Activated T-cell treated with anti-CD3 and anti-CD28 coated beads, Interleukin-2, amount 50 U/mL, for 4 hours (primary cell): ENCODE measurements at regions not wholly inside any gene's neighbourhood (a gene's known extent, or its start where the extent isn't known, plus 50 kb on each side); places are given as distances from the start of the nearest gene placed in this dataset.

Experiments used
- ATAC-seq, 2 donors: fragments of 200-7000 bp; cut with Tn5 transposase; one replicate each; pipeline ENCODE4 v1.10.0; 2021
- DNase-seq: peaks from one replicate; pipeline ENCODE4 v3.0.0-alpha.2; 2020
- H3K27me3 Mint-ChIP-seq: one replicate; pipeline ENCODE4 v1.8.0; 2021; ENCODE audit warnings: low read depth, mixed read lengths
- H3K36me3 Mint-ChIP-seq: one replicate; pipeline ENCODE4 v1.8.0; 2022; ENCODE audit warnings: mixed read lengths; ENCODE audit not compliant: insufficient read depth
- H3K4me1 Mint-ChIP-seq: one replicate; pipeline ENCODE4 v1.8.0; 2021; ENCODE audit warnings: low read depth, mixed read lengths
- H3K4me3 Mint-ChIP-seq: one replicate; pipeline ENCODE4 v1.8.0; 2021; ENCODE audit warnings: mild to moderate bottlenecking, moderate library complexity, mixed read lengths
- H3K9me3 Mint-ChIP-seq: one replicate; pipeline ENCODE4 v1.8.0; 2021; ENCODE audit warnings: mixed read lengths

DNA sequence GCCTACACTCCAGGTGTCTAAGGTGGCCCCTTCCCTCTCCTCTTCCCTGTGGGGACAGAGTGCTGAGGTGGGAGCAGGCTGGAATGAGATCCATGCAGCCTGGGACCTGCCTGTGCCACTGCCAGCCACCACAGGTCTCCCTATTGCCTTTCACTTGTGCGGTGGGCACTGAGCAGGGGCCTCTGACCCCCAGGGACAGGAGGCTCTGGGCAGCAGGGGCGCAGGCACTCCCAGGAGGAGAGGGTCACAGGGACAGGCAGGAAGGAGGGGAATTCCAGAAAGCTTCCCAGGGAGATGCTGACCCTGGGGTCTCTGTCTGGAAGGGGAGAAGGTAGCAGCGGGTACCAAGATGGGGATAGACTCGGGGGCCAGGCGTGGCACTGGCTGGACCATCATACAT lies 228.5 kb upstream of the B3GAT1 start:
- ATAC-seq: no peak
- no peaks in the 10 kb centered on the region for H3K36me3 Mint-ChIP-seq
- no peaks in the 10 kb centered on the region for H3K4me1 Mint-ChIP-seq
- H3K9me3 Mint-ChIP-seq: no peaks in the 10 kb centered on the region
- peaks cover 5% of the 10 kb centered on the region for H3K27me3 Mint-ChIP-seq
- no peak for DNase-seq
- no peak overlapping the region for H3K4me3 Mint-ChIP-seq

- Mint-ChIP-seq H3K9me3 (no peaks in the 10 kb centered on the region), H3K36me3 (no peaks in the 10 kb centered on the region), H3K27me3 (peaks cover 12% of the 10 kb centered on the region), H3K4me3 (no peak overlapping the region), H3K4me1 (no peaks in the 10 kb centered on the region)
- DNase-seq: no peak
- no peak for ATAC-seq
Observed at GRCh38 chr11:134639586-134640330, 227.7 kb upstream of the B3GAT1 start.

- ATAC-seq: no peak
- Mint-ChIP-seq H3K36me3 (no peaks in the 10 kb centered on the region), H3K9me3 (no peaks in the 10 kb centered on the region), H3K4me1 (no peaks in the 10 kb centered on the region), H3K4me3 (no peak overlapping the region), H3K27me3 (peaks cover 13% of the 10 kb centered on the region)
- DNase-seq: no peak
Observed at GRCh38 chr11:134638796-134639430, 226.9 kb upstream of the B3GAT1 start.

- no peak for ATAC-seq
- no peaks in the 10 kb centered on the region for H3K4me1 Mint-ChIP-seq
- no peaks in the 10 kb centered on the region for H3K36me3 Mint-ChIP-seq
- no peak for DNase-seq
- H3K27me3 Mint-ChIP-seq: peaks cover 13% of the 10 kb centered on the region
- no peak overlapping the region for H3K4me3 Mint-ChIP-seq
- no peaks in the 10 kb centered on the region for H3K9me3 Mint-ChIP-seq
Observed at GRCh38 chr11:134637091-134638015, 225.3 kb upstream of the B3GAT1 start.

DNA sequence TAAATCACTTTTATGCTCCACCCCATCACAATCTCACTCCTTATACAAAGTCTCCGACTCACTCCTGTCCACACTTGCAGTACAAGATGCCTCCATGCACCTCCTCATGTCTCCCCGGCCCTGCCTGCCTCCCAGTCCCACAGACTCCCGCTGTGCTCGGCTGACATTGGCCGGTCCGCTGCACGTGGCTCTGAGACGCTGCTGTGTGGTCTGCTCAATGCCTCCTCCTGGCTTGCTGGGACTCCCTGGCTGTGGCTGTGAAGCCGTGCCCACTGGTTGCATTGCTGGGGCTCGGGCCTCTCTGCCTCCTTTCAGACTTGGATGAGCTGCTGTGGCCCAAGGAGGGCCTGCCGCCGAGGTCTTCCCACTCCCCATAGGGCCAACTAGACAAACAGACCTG lies 224.0 kb upstream of the B3GAT1 start:
- ATAC-seq (no peak), DNase-seq (no peak)
- H3K36me3 Mint-ChIP-seq: no peaks in the 10 kb centered on the region
- no peaks in the 10 kb centered on the region for H3K9me3 Mint-ChIP-seq
- no peak overlapping the region for H3K4me3 Mint-ChIP-seq
- no peaks in the 10 kb centered on the region for H3K4me1 Mint-ChIP-seq
- H3K27me3 Mint-ChIP-seq: peaks cover 13% of the 10 kb centered on the region

DNA sequence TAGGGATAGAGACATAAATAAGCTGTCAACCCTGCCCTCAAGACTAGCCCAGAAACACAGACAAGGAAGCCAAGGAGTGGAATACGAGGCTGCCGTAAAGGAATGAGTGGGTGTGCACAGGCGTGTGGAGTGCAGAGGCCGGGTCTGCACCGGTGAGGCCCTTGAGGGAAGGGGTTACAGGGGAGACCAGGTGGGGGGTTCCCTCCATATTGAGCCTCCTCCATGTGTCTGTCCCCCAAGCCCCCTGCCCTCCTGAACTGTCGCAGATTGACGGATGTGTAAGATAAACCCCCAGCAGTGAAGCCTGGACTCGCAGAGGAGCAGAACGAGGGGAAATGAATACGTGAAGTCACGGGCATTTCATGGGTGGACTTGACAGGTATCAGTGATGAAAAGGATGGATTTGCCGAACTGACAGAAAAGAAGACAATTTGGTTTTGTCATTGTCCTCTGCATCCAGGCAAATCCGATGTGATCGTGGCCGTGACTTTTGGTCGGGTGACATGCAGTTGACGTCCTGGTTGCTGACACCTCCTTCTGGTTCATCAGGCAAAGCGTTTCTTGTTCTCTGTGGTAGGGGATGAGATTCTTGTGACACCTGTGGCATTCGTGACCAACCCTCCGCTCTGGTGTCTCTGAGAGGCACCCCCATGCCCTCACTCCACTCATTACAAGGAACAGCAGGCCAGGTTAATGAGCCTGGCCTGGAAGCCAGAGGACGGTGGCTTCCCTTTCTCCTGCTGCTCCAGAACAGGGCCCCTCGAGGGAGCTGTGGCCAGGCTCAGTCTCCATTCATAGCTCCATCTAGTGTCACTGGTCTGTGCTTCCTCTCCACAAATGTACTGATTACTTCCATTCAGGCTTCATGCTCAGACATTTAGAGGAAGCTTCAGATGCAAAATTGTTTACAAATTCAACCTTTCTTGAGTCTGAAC lies 223.1 kb upstream of the B3GAT1 start:
- Mint-ChIP-seq H3K4me3 (no peak overlapping the region), H3K4me1 (no peaks in the 10 kb centered on the region), H3K27me3 (peaks cover 13% of the 10 kb centered on the region), H3K36me3 (no peaks in the 10 kb centered on the region), H3K9me3 (no peaks in the 10 kb centered on the region)
- ATAC-seq: no peak
- DNase-seq: no peak

GRCh38 chr11:134633276-134633675 lies 221.2 kb upstream of the B3GAT1 start:
- ATAC-seq: no peak

DNA sequence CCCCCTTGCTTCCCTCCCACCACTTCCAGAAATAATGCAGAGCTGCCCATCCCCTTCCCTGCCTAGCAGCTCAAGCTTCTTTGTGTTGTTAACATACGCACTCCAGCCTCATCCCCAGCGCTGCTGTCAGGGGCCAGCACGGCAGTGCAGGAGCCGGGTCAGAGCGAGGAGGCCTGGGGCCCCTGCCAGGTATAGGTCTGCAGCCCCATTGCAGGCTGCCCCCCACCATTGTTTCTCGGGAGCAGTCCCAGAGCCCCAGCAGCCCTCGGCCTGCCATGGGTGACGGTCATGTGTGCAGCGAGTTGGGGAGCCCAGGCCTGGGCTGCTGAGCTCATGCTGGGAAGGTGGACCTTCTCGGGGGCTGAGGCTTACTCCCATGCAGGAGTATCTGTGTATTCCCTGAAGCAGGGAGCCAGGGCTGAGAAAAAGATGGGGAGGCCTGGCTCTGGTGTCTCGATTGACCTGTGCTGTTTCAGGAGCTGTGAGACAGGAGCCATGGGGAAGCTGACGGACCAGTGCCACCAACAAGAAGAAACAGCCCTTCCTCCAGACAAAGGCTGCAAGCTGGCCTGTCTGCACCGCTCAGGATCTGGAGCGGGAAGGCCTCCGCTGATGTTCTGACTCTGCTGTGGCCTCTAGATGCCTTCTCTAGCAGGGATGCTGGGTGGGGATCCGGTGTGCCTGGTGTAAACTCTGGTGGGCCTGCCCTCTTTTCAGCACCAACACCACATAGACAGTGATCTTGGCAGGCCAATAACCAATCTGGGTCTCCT lies 220.5 kb upstream of the B3GAT1 start:
- no peak for DNase-seq
- no peaks in the 10 kb centered on the region for H3K36me3 Mint-ChIP-seq
- no peak overlapping the region for H3K4me3 Mint-ChIP-seq
- no peaks in the 10 kb centered on the region for H3K9me3 Mint-ChIP-seq
- no peak for ATAC-seq
- peaks cover 11% of the 10 kb centered on the region for H3K27me3 Mint-ChIP-seq
- H3K4me1 Mint-ChIP-seq: no peaks in the 10 kb centered on the region

More at GRCh38 chr11:134633276-134633675, 221.2 kb upstream of the B3GAT1 start:
- Mint-ChIP-seq H3K9me3 (no peaks in the 10 kb centered on the region), H3K27me3 (peaks cover 9% of the 10 kb centered on the region), H3K4me1 (no peaks in the 10 kb centered on the region), H3K36me3 (no peaks in the 10 kb centered on the region), H3K4me3 (no peak overlapping the region)
- no peak for DNase-seq

- ATAC-seq (no peak), DNase-seq (no peak)
- H3K4me3 Mint-ChIP-seq: no peak overlapping the region
Observed at GRCh38 chr11:134630861-134631260, 218.8 kb upstream of the B3GAT1 start.

DNA sequence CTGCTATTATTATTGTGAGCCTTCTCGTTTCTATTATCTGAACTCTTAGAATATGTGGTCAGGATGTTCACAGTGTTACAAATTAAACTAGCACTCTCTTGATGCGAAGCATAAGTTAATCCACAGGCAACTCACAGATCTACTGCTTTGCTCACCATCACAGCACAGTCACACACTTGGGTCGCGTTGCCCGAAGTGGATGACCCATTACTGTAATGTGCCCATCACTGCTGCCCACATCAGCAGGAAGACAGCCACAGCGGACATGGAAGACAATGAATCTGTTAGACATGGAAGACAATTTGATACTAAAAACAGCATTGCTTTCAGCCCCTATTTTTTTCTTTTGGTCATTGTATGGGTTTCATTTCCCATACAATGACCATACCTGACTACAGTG lies 216.4 kb upstream of the B3GAT1 start:
- Mint-ChIP-seq H3K4me1 (no peaks in the 10 kb centered on the region), H3K36me3 (no peaks in the 10 kb centered on the region), H3K9me3 (no peaks in the 10 kb centered on the region), H3K4me3 (no peak overlapping the region), H3K27me3 (peaks cover 6% of the 10 kb centered on the region)
- ATAC-seq (no peak), DNase-seq (no peak)

More at GRCh38 chr11:134630861-134631260, 218.8 kb upstream of the B3GAT1 start:
- Mint-ChIP-seq H3K9me3 (no peaks in the 10 kb centered on the region), H3K36me3 (no peaks in the 10 kb centered on the region), H3K4me1 (no peaks in the 10 kb centered on the region), H3K27me3 (peaks cover 14% of the 10 kb centered on the region)

- Mint-ChIP-seq H3K36me3 (no peaks in the 10 kb centered on the region), H3K4me3 (no peak overlapping the region), H3K4me1 (no peaks in the 10 kb centered on the region), H3K27me3 (peaks cover 16% of the 10 kb centered on the region), H3K9me3 (no peaks in the 10 kb centered on the region)
- DNase-seq: no peak
- no peak for ATAC-seq
Observed at GRCh38 chr11:134626032-134626431, 214.0 kb upstream of the B3GAT1 start.

- Mint-ChIP-seq H3K27me3 (peaks cover 16% of the 10 kb centered on the region), H3K4me3 (no peak overlapping the region), H3K4me1 (no peaks in the 10 kb centered on the region), H3K36me3 (no peaks in the 10 kb centered on the region), H3K9me3 (no peaks in the 10 kb centered on the region)
- DNase-seq (no peak), ATAC-seq (no peak)
Observed at GRCh38 chr11:134625631-134626030, 213.6 kb upstream of the B3GAT1 start.

- Mint-ChIP-seq H3K4me3 (no peak overlapping the region), H3K27me3 (peaks cover 18% of the 10 kb centered on the region), H3K4me1 (no peaks in the 10 kb centered on the region), H3K36me3 (no peaks in the 10 kb centered on the region), H3K9me3 (no peaks in the 10 kb centered on the region)
- no peak for ATAC-seq
- DNase-seq: no peak
Observed at GRCh38 chr11:134625151-134625550, 213.1 kb upstream of the B3GAT1 start.
